NCI-H1417 treated with DMSO at 0.1 percent for 48 hours (cell line): ENCODE measurements at regions not wholly inside any gene's neighbourhood (a gene's known extent, or its start where the extent isn't known, plus 50 kb on each side); places are given as distances from the start of the nearest gene placed in this dataset.

ENCODE experiments used
- DNase-seq: peaks from one replicate; lab custom pipeline; 2025; lab: John Stamatoyannopoulos, UW

GRCh38 chr3:72341920-72342319 is 506.3 kb downstream of the SHQ1 start:
- no peak for DNase-seq

- no peak for DNase-seq
Observed at GRCh38 chr3:72341380-72341770, 506.9 kb downstream of the SHQ1 start.

- no peak for DNase-seq
Observed at GRCh38 chr3:72340476-72341379, 507.5 kb downstream of the SHQ1 start.

- no peak for DNase-seq
Observed at GRCh38 chr3:72340056-72340455, 508.2 kb downstream of the SHQ1 start.

- no peak for DNase-seq
Observed at GRCh38 chr3:72339670-72340030, 508.6 kb downstream of the SHQ1 start.

GRCh38 chr3:72338942-72339669 is 509.1 kb downstream of the SHQ1 start:
- DNase-seq, result no peak

- no peak for DNase-seq
Observed at GRCh38 chr3:72338082-72338941, 509.9 kb downstream of the SHQ1 start.

- no peak for DNase-seq
Observed at GRCh38 chr3:72337480-72337855, 510.8 kb downstream of the SHQ1 start.

- no peak for DNase-seq
Observed at GRCh38 chr3:72336821-72337479, 511.3 kb downstream of the SHQ1 start.

GRCh38 chr3:72336114-72336651 is 512.1 kb downstream of the SHQ1 start:
- DNase-seq, result no peak

GRCh38 chr3:72335458-72336095 is 512.7 kb downstream of the SHQ1 start:
- DNase-seq, result no peak

GRCh38 chr3:72334681-72335457 is 513.4 kb downstream of the SHQ1 start:
- no peak for DNase-seq

GRCh38 chr3:72332689-72333088 is 515.6 kb downstream of the SHQ1 start:
- no peak for DNase-seq

- DNase-seq, result no peak
Observed at GRCh38 chr3:72332036-72332435, 516.2 kb downstream of the SHQ1 start.

GRCh38 chr3:72331076-72331475 is 517.2 kb downstream of the SHQ1 start:
- no peak for DNase-seq

GRCh38 chr3:72329354-72329753 is 518.9 kb downstream of the SHQ1 start:
- no peak for DNase-seq

- no peak for DNase-seq
Observed at GRCh38 chr3:72328755-72329277, 519.4 kb downstream of the SHQ1 start.

- DNase-seq, result no peak
Observed at GRCh38 chr3:72327008-72327407, 521.2 kb downstream of the SHQ1 start.

- DNase-seq, result no peak
Observed at GRCh38 chr3:72324253-72324811, 523.9 kb downstream of the SHQ1 start.

GRCh38 chr3:72323773-72324172 is 524.5 kb downstream of the SHQ1 start:
- DNase-seq, result no peak
